Activated CD4-positive, alpha-beta T cell treated with anti-CD3 and anti-CD28 coated beads, Interleukin-2, Interleukin-6, amounts not matched to agents 100 ng/mL and 50 ng/mL, durations not matched to agents 16 hours and 8 hours (primary cell): ENCODE measurements at regions not wholly inside any gene's neighbourhood (a gene's known extent, or its start where the extent isn't known, plus 50 kb on each side); places are given as distances from the start of the nearest gene placed in this dataset.
"Not testable (repeated sequence)": the region's sequence is repeated elsewhere in the genome, so short reads cannot be mapped to it uniquely, and the experiment has no call there.

Experiments used
- DNase-seq: peaks from one replicate; pipeline ENCODE4 v3.0.0-alpha.2; 2020

DNA sequence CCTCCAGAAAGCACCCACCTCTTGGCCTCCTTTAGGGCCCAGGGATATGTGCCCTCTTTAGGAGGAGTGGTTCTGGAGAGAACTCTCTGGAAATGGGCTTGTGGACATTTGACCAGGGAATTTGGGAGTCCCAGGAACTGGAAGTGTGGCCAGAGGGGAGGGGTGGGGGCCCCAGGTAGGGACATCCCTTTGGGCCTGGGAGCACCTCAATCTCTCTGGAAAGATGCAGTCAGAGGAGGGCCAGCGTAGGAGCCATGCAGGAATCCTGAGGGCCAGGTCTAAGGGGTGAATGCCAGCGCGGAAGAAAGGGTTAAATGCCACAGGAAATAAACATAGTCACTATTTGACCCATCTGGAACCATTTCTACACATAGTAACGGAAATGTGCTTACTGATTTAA, 50.3 kb upstream of the ITGA11 start:
- DNase-seq: no peak

GRCh38 chr15:68483165-68483564, 51.2 kb upstream of the ITGA11 start:
- DNase-seq: no peak

- no peak for DNase-seq
Measured at GRCh38 chr15:68484220-68484619, 52.3 kb upstream of the ITGA11 start.

DNA sequence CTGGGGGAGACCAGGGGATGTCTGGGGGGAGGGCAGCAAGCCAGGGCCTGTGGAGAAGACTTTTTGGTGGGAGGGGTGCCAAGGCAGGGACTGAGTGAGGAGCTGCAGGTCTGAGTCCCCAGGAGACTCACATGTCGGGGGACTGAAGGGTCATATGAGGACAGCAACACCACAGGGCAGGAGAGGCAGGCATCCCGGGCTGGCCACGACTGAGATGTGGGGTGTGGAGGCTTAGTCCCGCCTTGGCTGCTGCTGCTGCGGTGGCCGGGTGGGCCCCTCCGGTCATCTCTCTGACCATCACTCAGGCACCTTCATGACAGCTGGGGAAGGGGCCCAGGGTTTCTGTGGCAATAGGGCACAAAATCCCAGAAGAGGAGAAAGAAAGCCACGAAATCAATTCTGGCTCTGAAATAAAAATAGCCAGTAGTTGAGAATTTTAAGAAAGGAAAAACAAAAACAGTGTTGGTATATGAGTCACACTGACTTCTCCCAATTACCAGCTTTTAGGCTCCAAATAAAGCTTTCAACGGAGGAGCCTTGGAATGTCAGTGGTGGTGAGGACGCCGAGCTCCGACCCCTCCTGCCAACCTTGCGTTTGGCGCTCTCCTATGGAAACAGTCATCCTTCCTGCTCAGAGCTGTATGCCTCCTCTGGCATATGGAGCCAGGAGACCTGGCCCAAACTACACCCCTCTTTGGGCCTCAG, 52.9 kb upstream of the ITGA11 start:
- DNase-seq: no peak

DNA sequence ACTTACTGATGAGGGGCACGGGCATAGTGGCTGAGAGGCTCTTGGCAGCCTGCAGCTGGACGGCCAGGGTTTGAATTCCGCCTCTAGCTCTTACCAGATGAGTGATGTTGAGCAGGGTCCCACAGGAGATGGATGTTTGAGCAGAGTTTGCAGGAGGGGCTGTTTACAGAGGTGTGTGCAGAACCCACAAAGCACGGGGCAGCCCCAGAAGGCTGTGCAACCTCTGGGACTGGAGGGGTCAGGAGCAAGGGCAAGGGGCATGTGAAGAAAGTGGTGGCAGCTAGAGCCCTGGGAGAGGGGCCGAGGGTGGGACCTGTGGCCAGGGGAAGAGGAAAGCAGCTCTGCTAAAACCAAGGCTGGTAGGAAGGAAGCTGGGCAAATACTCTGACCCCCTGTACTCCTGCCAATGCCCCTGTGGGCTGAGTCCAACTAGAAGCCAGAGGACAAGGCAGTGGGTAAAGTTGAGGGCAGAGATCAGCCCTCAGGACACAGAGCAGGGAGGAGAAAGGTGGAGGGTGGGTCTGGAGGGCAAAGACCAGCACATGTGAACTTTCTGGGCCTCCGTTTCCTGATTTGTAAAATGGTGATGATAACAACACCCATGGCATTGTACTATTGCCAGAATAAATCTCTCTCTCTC, 53.9 kb upstream of the ITGA11 start:
- DNase-seq: no peak

GRCh38 chr15:68487087-68487843, 55.3 kb upstream of the ITGA11 start:
- DNase-seq: no peak

DNA sequence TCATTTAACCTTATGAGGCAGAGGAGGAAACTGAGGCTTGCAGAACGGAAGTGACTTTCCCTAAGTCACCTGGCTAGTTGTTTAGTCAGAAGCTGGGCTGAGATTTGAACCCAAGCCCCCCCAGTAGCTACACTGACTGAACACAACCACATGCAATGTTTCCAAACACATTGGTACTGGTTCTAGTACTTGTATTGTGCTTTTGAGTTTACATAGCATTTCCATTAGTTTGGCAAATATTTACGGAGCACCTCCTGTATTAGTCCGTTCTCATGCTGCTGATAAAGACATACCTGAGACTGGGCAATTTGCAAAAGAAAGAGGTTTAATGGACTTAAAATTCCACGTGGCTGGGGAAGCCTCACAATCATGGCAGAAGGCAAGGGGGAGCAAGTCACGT, 56.3 kb upstream of the ITGA11 start:
- no peak for DNase-seq

GRCh38 chr15:68488966-68489365, 57.0 kb upstream of the ITGA11 start:
- no peak for DNase-seq

DNA sequence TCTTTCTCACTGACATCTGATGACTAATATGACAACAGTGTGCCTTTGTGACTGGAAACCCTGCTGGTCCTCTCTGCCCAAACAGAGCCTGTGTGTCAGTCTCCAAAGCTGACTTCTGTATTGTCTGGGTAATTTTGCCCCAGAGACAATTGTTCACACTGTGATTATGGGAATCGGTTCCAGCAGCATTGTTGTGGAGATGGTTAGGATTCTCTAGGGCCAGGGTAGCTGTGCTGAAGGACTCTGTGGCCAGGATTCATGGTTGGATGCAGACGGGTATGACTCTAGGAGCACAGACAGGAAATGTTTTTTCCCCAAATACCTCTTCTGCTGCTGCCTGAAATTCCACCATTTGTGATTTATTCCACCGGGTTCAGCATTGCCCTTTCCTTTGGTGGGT, 57.5 kb upstream of the ITGA11 start:
- DNase-seq: no peak

DNA sequence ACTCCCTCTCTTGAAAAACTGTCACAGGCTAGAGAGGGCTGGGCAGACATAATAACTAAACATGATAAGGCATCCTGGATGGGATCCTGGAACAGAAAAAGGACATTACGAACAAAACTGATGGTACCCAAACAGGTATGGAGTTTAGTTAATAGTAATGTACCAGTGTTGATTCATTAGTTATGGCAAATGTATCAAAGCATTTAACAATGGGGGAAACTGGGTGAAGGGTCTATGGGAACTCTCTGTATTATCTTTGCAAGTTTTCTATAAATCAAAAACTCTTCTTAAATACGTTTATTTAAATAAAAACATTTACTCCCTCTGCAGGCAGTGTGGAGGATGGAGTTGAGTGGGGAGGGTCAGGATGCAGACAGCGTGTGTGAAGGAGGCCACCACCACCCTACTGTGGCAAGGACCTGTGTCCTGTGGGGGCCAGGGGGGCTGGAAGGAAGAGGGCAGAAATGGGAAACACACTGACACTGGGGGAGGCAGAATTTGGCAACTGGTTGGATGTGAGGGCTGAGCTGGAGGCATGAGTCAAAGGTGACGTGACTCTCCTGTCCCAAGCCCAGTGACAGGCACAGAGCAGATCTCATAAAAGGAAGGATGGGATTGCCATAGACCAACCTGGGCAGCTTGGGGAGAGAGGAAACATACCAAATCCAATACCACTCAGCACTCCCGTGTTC, 59.6 kb upstream of the ITGA11 start:
- no peak for DNase-seq

DNA sequence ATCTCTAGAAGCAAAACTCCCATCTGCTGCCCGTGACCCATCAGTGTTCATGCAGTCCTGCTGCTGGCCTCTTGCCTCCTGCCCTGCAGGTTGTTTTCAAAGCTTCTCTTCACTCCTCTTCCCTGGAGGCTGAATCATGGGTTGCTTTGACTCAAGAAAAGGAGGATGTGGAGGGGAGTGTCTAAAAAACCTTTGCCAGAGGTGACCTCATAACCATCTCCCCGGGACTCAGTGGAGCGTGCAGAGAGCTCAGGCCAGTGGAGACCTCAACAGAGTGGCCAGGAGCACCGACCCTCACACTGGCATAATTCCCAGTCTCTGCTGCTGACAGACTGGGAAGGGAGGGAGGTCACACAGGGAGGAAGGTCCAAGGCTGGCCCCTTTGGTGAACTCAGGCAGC, 60.9 kb upstream of the ITGA11 start:
- no peak for DNase-seq

GRCh38 chr15:68493629-68494028, 61.7 kb upstream of the ITGA11 start:
- no peak for DNase-seq

DNA sequence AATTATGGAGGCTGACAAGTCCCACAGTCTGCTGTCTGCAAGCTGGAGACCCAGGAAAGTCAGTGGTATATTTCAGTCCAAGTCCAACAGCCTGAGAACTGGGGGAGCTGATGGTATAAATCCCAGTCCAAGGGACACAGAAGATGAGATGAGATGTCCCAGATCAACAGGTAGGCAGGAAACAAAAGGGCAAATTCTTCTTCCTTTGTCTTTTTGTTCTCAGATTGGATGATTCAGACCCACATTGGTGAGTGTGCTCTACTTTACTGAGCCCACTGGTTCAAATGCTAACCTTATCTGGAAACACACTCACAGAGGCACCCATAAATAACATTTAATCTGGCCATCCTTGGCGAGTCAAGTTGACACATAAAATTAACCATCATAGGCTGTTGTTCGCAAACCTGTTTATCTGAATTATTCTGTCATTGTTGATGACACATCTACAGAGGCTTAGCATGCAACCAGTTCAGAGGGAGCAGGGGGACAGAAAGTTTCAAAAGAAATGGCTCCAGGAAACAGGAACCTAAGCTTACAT, 62.7 kb upstream of the ITGA11 start:
- DNase-seq: no peak

- DNase-seq: no peak
Measured at GRCh38 chr15:68495221-68495950, 63.4 kb upstream of the ITGA11 start.

- DNase-seq: no peak
Measured at GRCh38 chr15:68495981-68496705, 64.2 kb upstream of the ITGA11 start.

GRCh38 chr15:68496751-68497150, 64.8 kb upstream of the ITGA11 start:
- DNase-seq: not testable (repeated sequence)

GRCh38 chr15:68497206-68497910, 65.4 kb upstream of the ITGA11 start:
- DNase-seq: no peak

GRCh38 chr15:68498076-68498475, 66.1 kb upstream of the ITGA11 start:
- DNase-seq: no peak

- no peak for DNase-seq
Measured at GRCh38 chr15:68499620-68500312, 67.8 kb upstream of the ITGA11 start.
